ENCODE measurements at regions not wholly inside any gene's neighbourhood (a gene's known extent, or its start where the extent isn't known, plus 50 kb on each side); places are given as distances from the start of the nearest gene placed in this dataset.

DNA sequence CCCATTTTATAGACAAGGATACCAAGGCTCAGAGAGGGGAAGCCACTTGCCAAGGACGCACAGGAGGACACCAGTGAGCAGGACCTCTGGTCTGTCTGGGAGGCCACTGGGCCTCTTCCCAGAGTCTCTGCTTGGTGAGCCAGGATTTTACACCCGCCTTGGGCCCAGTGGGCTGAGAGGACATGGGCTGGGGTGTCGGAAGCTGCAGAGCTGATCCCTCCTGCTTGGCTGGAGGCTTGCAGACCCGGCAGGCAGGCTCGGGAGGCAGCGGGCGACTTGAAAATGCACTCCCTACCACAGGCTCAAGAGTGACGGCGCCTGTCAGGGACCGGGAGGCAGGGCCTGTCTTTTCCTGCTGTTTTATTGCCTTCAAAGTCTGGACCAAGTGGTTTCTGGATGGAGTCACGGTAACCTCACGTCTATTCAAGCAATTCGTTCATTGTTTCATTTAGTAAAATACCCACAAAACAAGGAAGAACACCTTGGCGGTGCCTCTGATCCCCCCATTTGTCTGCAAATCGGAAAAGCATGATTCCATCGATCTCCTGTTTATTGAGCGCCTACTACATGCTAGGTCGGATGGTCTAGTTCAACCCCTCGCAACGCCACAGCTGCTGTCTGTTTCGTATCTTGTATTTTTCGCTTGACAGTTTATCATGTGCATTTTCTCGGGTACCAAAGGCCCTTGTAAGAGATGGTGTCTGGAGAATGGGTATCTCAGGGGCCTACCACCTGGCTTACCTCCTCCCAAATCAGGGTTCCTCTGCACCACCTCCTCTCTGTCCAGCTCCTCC, 108.1 kb upstream of the IER5L start:
- no peak for DNase-seq (ENCODE audit: low read depth in 2 of 2)

DNA sequence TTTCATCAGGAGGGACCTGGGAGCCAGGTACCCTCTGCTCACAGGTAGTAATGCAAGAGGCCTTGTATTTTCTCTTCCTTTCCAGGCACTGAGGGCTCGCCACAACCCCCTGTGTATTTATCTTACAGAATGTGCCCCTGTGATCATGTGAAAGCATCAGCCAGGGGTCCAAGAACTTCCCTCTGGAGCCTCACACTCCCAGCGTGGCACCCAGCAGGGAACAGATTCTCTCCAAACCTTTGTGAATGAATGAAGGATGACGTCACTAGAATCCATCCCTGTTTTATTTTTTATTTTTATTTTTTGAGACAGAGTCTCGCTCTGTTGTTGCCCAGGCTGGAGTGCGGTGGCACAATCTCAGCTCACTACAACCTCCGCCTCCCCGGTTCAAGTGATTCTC, 107.3 kb upstream of the IER5L start:
- DNase-seq (ENCODE audit: low read depth in 2 of 2) = no peak

DNA sequence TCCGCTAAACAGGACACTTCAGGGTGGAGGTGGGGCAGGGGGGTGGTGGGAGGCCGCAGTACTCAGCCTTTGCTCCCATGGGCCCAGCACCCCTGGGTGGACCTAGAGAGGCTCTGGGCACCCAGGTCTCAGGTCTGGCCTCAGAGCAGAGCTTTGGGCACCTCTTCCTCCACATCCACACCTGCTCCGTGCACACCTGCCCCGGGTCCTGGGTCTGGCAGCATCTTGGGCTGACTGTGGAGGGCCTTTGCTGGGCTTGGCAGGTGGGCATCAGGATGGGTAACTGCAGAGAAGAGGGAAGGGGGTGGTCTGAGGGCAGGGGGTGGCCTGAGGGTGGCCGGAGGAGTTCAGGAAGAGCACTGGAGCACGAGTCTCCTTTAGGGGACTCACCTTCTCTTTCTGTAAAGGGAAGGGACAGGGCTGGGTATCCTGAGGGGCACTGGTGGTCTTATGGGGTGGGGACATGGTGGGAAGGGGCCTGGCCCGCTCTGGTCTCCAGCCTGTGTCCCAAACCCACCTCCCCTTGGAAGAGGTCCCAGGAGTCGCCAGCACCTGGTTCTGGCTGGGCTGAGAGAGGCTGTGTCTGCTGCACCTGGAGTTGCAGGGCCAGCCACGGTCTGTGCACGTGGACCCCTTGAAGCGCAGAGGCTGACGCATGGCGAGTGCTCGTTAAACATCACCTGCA, 106.7 kb upstream of the IER5L start:
- DNase-seq (ENCODE audit: low read depth in 2 of 2) = no peak

DNA sequence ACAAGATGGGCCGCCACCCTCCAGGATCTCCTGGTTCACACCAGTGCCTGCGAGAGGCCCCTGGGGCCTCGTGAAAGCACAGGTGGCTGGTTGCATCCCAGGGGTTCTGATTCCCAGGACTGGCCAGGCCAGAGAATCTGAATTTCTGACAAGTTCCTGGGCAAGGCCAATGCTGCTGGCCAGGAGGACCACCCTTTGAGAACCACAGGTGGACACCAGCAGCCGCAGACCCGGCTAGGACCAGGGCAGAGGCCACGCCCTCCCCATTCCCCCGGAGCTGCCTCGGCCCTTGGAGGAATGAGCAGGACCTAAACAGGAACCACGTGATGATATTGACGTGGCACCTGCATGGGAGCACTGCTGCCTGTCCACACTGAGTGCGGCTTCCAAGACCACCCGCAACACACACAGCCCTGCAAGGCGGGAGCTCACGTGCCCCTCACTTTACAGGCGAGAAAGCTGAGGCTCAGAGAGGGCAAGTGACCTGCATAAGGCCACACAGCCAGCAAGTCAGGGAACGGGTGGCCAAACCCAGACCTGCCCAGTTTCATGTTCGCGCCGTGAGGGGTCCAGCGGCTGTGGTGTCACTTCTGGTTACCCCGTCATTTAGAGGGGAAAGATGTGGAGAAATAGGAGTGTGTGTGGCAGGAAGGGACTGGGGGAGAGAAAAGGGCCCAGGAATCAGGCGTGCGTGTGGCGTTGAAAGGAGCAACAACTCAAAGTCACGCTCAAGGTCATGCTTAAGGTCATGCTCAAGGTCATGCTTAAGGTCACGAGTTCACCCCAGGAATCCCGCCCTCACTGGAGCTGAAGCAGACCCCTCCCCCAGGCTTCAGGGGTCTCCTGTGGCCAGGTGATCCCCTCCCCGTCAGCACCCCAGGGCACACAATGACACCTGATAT, 105.9 kb upstream of the IER5L start:
- DNase-seq (ENCODE audit: low read depth in 2 of 2) = no peak

DNA sequence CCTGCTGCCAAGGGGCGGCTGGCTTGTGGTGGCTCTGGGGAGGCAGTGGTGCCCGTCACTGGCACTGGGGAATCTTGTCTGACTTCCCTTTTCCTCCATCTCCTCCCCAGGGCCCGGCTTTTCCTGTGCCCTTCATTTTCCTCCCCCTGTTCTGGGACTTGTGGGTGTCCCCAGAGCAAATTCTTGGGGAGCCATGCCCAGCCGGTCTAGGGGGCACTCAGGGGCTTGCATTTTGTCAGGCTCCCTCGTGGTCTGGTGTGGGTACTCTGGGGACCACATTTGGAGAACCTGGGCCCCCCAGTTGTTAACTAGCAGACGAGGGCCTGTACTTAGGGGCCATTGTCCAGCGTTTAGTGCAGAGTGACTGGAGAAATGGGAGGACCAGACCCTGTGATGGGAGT, 105.2 kb upstream of the IER5L start:
- DNase-seq (ENCODE audit: low read depth in 2 of 2) = no peak

DNA sequence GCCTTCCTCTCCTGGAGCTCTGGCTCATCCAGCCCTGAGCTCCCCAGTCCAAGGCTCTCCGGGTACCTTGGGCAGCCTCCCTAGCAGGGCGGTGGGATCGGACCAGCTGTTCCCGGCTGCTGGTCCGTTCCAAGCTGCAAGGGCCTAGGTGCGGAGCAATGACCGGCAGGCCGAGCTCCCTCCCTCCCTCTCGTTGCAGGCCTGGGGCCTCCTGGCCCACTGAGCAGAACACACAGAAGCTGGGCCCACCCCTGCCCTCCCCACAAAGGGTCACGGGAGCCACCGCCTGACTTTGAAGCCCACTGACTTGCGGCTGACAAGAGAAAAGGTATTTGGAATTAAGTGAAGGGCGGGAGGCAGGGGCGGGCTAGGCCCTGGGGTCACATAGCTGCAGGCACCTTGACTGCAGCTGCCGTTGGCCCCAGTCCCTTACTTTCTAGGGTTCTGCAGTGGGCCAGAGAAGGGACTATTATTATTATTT, 104.7 kb upstream of the IER5L start:
- no peak for DNase-seq (ENCODE audit: low read depth in 2 of 2)

DNA sequence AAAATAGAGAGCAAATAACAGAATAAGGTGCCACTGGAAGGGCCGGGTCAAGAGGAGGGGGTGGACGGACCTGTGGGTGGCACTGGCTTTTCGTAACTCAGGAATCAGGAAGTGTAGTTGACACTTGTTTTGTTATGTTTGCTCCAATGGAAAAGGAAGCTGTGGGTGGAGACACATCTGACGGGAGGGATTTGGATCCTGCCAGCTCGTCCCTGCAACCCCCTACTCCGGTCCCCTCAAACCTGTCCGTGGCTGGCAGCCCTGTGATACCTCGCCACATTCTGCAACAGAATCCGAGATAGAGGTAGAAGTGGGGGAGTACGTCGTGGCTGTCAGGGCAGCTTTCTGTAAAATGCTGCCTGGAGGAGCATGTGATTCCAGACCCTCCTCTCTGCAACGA, 104.2 kb upstream of the IER5L start:
- no peak for DNase-seq (ENCODE audit: low read depth in 2 of 2)

DNA sequence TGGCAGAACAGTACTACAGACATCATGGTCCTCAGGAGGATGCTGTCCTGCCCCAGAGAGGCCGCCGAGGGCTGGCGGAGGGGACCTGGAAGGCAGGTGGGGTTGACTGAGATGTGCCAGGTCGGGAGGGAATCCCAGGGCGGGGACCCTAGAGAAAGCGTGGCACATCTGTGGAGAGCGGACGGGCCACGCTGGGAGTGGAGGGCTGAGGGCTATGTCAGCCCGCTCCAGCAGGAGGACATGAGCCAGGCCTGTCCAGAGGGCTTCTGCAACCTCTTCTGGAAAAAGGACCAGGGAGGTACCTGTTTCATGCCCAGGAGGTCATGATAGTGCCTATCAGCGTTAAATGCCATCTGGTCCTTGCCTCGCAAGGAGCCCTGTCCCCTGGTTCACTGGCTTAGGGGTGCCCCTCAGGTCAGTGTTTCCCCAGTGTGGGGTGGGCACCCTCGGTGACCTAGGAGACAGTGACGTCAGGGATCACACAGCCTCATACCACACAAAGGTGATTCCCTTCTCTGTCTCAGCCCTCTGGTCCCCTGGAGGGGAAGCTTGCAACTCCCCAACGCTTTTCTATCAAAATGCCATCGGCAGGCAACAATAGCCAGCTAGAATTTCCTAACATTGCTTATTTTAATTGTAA, 103.6 kb upstream of the IER5L start:
- no peak for DNase-seq (ENCODE audit: low read depth in 2 of 2)

DNA sequence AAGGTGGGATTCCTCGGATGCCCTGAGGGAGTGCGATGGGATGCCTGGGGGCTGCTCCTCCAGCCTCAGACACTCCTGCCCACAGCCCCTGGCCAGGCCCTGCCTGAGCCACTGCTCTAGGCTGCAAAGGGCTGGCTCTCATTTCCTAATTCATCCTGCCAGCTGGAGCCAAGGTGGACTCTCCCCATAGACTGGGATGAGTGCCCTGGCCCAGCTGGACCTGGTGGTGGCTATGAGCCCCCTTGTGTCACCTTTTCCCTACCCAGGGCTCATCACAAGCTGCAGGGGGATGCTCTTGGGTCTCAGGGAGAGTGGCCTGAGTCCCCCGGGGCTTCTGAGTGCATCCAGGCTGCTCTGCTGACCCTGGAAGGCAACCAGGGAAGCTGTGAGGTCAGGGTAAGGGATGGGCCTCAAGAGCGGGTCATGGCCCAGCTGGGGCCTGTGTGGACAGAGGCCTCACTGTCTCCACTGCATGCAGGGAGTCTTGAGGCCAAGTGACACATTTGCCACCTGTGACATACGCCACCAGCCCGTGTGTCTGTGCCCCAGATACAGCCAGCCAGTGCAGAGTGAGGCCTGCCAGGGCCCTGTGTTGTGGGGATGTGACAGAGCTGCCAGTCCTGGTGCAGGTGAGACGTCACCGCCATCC, 102.7 kb upstream of the IER5L start:
- DNase-seq (ENCODE audit: low read depth in 2 of 2) = no peak

DNA sequence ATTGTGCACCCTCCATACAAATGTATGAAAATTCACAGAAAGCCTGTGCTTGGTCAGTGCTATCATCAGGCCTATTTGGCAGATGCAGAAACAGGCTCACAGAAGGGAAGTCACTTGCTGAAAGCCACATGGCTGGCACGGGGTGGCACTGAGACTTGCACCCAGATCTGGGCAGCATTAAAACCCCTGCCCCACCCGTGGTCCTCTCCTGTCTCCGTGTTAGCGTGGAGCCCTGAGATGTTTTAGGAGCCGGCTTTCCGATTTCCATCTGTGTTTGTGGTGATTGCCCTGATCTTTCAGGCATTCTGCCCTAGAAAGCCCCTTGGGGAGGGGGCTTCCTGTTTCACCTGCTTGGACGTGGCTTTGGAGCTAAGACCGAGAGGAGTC, 102.2 kb upstream of the IER5L start:
- DNase-seq (ENCODE audit: low read depth in 2 of 2) = no peak

DNA sequence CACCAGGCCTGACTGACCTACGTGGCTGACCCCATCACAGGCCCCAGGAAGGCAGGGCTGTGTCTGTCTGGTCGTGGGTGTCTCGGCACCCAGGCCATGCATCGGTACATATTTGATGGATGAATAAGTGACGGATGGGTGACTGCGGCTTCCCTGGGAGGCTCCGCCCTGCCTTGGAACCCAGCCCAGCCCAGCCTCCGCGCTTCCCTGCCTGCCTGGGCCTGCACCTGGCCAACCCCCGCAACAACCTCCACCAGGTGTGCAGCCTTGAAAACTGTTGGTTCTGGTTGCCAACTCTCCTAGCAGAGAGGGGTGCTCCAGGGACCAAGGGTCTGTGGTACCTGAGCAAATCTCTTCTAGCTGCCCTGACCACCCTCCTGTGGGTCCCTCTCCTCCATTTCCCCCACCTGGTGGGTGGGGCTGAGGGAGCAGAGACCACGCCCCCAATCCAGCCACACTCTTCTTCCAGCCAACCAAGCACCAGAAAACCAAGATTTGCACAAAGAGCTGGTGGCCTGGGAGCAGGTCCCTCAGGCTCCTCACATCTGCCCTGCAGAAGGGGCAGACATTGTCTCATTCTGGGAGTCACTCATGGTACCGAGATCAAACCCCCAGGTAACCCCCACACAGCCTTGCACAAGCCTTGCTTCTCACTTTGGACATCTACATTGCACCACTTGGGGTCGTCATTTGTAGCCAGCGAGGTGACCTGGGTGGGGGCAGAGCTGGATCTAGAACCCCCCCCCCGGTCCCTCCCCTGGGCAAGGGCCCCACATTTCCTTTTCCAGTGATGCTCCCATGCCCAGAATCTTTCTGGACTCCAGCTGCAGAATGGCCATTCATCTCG, 100.6 kb upstream of the IER5L start:
- no peak for DNase-seq (ENCODE audit: low read depth in 2 of 2)

DNA sequence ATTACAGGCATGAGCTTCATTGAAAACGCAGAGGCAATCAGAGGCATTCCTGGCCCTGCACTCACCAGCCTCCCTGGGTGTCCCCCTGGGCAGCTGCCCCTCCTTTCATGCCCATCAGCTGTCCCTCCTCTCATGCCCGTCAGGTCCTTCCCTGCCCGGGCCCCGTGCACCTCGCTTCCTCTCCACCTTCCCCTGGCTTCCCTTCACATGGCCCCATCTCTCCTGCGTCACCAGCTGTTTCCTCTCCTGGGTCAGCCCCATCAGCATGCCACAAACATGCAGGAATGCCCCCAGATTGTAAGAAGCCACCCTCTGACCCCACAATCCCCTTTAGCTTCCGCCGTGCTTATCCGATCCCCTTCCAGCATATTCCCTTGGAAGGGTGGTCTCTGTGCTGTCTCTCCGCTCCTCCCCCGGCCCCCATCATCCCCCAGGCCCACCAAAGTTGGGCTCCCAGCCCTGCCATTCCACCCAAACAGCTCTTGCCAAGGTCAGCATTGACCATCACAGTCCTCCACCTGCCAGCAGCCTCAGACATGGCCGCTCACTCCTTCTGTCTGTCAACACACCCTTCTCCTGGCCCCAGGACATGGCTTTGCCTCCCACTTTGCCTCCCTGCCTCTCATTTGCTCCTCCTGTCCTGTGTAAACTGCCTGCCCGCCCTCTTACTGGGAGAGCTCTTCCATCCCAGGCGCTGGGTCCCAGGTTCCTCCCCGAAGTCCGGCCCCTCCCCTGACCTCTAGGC, 98.6 kb upstream of the IER5L start:
- DNase-seq (ENCODE audit: low read depth in 2 of 2) = no peak

DNA sequence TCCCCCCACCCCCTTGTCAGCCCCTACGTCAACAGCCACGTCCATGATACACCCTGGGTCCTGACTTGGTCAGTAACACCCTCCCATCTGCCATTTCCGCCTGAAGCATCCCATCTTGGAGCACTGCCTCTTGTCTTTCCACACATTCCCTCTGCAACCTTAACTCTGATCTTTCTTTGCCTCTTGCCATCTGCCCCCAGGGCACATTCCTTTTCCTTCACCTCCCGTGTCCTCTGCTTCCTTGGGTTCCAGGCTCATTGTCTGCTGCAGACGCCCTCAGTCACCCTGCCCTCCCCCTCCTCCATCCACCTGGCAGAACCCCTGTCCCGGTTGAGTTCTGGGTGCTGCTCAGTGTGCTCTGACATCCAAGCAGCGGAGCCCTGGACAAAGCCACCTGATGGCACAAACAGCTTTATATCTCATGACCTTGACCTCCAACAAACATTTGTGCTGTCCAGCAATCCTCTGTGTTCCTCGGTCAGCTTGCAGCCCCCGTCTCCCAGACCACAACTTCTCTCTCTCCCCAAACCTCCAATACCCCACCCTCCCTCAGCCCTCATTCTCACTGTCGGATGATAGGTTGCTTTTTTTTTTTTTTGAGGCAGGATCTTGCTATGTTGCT, 97.7 kb upstream of the IER5L start:
- no peak for DNase-seq (ENCODE audit: low read depth in 2 of 2)

DNA sequence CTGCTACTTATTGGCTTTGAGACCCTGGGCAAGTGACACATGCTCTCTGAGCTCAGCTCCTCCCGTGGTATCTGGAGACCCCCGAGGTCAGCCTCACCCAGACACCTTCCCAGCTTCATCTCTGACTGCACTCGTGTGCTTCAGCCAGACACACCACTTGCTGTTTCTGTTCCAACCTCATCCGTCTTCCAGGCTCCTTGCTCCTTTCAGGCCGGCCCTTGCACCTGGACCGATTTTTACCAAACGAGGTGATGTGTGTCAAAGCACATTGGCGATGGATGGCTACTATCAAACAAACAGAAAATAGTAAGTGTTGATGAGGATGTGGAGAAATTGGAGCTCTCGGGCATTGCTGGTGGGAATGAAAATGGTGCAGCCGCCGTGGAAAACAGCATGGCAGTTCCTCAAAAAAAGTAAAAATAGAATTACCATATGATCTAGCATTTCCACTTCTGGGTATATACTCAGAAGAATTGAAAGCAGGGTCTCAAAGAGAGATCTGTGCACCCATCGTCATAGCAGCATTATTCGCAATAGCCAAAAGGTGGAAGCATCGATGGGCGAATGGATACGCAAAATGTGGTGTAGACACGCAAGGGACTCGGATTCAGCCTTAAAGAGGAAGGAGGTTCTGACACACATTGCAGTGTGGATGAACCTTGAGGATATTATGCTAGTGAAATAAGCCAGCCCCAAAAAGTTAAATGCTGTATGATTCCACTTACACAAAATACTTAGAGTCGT, 96.1 kb upstream of the IER5L start:
- no peak for DNase-seq (ENCODE audit: low read depth in 2 of 2)

DNA sequence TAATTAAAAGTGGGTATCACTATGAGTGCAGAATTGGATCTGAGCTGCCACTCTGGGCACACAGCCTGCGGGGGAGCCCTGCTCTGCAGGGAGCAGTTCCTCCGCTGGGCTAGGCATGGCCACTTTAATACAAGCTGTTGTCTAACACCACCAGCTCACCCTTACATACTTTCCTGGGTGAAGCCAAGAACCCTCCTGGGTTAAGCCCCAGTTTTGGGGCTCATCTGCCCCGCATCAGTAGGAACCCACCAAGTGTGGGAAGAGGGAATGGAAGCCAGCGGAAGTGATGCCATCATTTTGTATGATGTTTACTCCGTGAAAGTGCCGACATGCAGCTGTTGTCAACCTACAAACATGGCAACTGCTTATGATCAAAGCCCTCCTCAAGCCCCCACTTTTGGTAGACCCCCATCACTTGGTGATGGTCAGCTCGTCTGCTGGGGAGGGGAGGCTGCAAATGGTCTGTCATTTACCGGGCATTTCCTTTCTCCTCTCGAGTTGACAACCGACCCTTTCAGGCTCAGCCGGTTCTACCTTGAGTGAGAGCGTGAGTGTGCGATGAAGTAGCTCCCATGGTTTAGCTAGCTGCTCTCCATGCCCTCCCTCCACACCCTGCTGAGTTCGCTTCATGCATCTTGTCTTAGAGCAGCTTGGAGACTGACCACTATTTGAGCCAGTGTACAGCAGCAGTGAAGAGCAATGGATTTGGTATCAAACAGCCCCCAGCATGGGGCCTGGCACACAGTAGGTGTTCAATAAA, 95.3 kb upstream of the IER5L start:
- no peak for DNase-seq (ENCODE audit: low read depth in 2 of 2)

DNA sequence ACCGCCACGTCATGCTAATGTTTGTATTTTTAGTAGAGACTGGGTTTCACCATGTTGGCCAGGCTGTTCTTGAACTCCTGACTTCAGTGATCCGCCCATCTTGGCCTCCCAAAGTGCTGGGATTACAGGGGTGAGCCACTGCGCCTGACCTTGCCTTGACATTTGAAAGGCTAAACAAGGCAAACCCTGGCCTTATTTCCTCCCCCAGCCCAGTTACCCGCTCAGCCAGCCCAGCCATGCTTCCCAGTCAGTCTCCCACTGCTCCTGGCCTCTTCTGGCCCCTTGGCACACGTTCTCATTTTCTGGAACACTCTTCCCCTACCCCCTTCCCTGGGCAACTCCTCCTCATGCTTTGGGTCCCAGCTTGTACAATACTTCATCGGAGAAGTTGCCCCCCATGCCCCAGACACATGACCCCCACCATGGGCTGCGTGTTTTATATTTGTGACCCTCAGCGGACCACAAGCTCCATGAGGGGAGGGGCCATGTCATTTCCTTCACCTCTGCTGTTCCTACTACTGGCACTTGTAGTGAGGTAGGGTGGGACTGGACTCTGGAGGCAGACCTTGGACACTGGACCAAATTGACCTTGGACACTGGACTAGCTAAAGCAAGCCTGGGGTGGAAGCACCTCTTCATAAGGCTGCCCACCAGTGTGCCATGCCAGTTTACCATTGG, 94.4 kb upstream of the IER5L start:
- no peak for DNase-seq (ENCODE audit: low read depth in 2 of 2)

DNA sequence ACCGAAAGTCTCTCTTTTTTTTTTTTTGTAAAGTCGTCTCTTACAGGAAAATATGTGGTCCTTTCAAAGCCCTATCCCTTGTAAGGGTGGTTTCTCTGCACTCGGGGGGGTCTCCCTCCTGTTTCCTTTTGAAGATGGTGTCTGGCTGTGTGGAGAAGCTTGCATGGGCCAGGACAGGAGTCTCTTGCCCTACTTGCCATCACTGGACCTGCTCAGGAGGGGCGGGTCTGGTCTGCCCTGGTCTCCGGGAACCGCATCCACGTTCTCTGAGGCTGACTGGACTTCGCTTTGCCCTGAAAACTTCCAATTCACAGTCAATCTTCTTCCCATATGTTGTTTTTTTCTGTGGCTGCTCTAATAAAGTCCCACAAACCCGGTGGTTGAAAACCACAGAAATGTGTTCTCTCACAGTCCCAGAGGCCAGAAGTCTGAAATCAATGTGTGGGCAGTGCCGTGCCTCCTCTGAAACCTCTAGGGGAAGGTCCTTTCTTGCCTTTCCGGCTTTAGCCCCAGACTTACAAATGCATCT, 92.9 kb upstream of the IER5L start:
- DNase-seq (ENCODE audit: low read depth in 2 of 2) = peak; percentile 46 to 61
